GM13977 (cell line): ENCODE measurements at regions not wholly inside any gene's neighbourhood (a gene's known extent, or its start where the extent isn't known, plus 50 kb on each side); places are given as distances from the start of the nearest gene placed in this dataset.

Experiments
- DNase-seq: peaks from one replicate; pipeline ENCODE4 v3.0.0; 2012; ENCODE audit warnings: low spot score
- CTCF ChIP-seq: IDR thresholded peaks from 2 replicates; pipeline ENCODE4 v1.5.1; 2012; ENCODE audit warnings: mild to moderate bottlenecking, control low read depth; ENCODE audit not compliant: insufficient read depth; ENCODE audit errors: extremely low read depth, missing control alignments
- in situ Hi-C: fragments of 300-500 bp; cut with MboI; formaldehyde crosslinking; loops from one replicate; pipeline ENCODE4 v1.12.0; 2022; ENCODE audit warnings: low sequenced_read_pairs, low pct_unique_long_range_greater_than_20kb, mixed read lengths, inconsistent platforms; ENCODE audit not compliant: unreplicated experiment

GRCh38 chr20:3306068-3306467, 67.1 kb upstream of the SLC4A11 start:
- no peak for DNase-seq
- in situ Hi-C loops = no loop called here
- no peak for TF ChIP-seq CTCF

GRCh38 chr20:3304456-3304855, 65.5 kb upstream of the SLC4A11 start:
- TF ChIP-seq CTCF = no peak
- in situ Hi-C loops = no loop called here
- DNase-seq = no peak

GRCh38 chr20:3297079-3297378, 58.0 kb upstream of the SLC4A11 start:
- TF ChIP-seq CTCF = no peak
- DNase-seq = no peak
- in situ Hi-C loops = no loop called here

GRCh38 chr20:3296261-3297078, 57.5 kb upstream of the SLC4A11 start:
- in situ Hi-C loops = no loop called here
- TF ChIP-seq CTCF = no peak
- no peak for DNase-seq
